H1 (cell line): ENCODE measurements at regions not wholly inside any gene's neighbourhood (a gene's known extent, or its start where the extent isn't known, plus 50 kb on each side); places are given as distances from the start of the nearest gene placed in this dataset.

Experiments used
- CTCF ChIA-PET: fragments of 300-600 bp; sonication (Branson Sonifier 250); formaldehyde crosslinking; loops from one replicate; lab custom pipeline; 2021; ENCODE audit not compliant: partially characterized antibody; lab: Charles Lee
- POLR2A ChIA-PET: fragments of 300-600 bp; sonication (Branson Sonifier 250); formaldehyde crosslinking; loops from one replicate; lab custom pipeline; 2021; ENCODE audit warnings: inconsistent platforms; ENCODE audit not compliant: partially characterized antibody; lab: Charles Lee
- DNase-seq, 2 experiments: peaks; one replicate each; pipeline versions ENCODE4 v3.0.0 to v3.0.0-alpha.2; 2010 to 2022; ENCODE audit warnings: low spot score in 2 of 2, low read depth in 1 of 2, mixed read lengths in 1 of 2
- FAIRE-seq: peaks from 2 replicates; lab custom pipeline; 2011; peaks lifted over from hg19 to GRCh38; lab: Jason Lieb, UNC
- H2AFZ ChIP-seq: 2 replicates; pipeline ENCODE4 v1.8.1; 2012; ENCODE audit warnings: low read length, inconsistent platforms
- H2AK5ac ChIP-seq: 2 replicates; pipeline ENCODE4 v1.6.1; 2013; ENCODE audit warnings: low read depth, low read length
- H2BK120ac ChIP-seq: replicated peaks from 2 replicates; pipeline ENCODE3; 2013; ENCODE audit warnings: low read depth, low read length, inconsistent platforms
- H2BK12ac ChIP-seq: 2 replicates; pipeline ENCODE4 v1.6.1; 2013; ENCODE audit warnings: low read depth, low read length
- H2BK15ac ChIP-seq: 2 replicates; pipeline ENCODE4 v1.6.1; 2013; ENCODE audit warnings: low read length
- H2BK20ac ChIP-seq: 2 replicates; pipeline ENCODE4 v1.6.1; 2013; ENCODE audit warnings: low read length
- H2BK5ac ChIP-seq: 2 replicates; pipeline ENCODE4 v1.6.1; 2013; ENCODE audit warnings: low read depth, low read length
- H3K14ac ChIP-seq: 2 replicates; pipeline ENCODE4 v1.6.1; 2013; ENCODE audit warnings: inconsistent platforms; ENCODE audit not compliant: insufficient read length
- H3K18ac ChIP-seq: 2 replicates; pipeline ENCODE4 v1.6.1; 2013; ENCODE audit warnings: low read length; ENCODE audit errors: extremely low read depth
- H3K23ac ChIP-seq: 2 replicates; pipeline ENCODE4 v1.6.1; 2013; ENCODE audit warnings: inconsistent platforms; ENCODE audit not compliant: insufficient read length
- H3K23me2 ChIP-seq: 2 replicates; pipeline ENCODE4 v1.6.1; 2013; ENCODE audit warnings: low read depth, low read length
- H3K27ac ChIP-seq: 2 replicates; pipeline ENCODE4 v1.6.1; 2011; ENCODE audit warnings: low read depth, low read length, inconsistent platforms
- H3K27me3 ChIP-seq, 4 experiments: replicated peaks in 1 of 4; 1 replicate in 1 of 4; 2 replicates in 3 of 4; pipeline versions ENCODE4 v1.6.1 to v1.8.1; 2011 to 2013; ENCODE audit warnings: low read length in 3 of 4, mild to moderate bottlenecking in 3 of 4, inconsistent platforms in 2 of 4, mixed read lengths in 2 of 4, moderate library complexity in 1 of 4; ENCODE audit not compliant: control insufficient read depth in 3 of 4, insufficient read depth in 3 of 4; ENCODE audit errors: extremely low read depth in 1 of 4
- H3K36me3 ChIP-seq, 4 experiments: 2 replicates each; pipeline versions ENCODE4 v1.6.1 to v1.8.1; 2011 to 2013; ENCODE audit warnings: mild to moderate bottlenecking in 4 of 4, low read length in 3 of 4, moderate library complexity in 2 of 4, control low read depth in 1 of 4, inconsistent platforms in 1 of 4; ENCODE audit not compliant: insufficient read depth in 4 of 4, control insufficient read depth in 2 of 4
- H3K4ac ChIP-seq: replicated peaks from 2 replicates; pipeline ENCODE3; 2013; ENCODE audit warnings: low read length, low read depth, mixed read lengths, inconsistent platforms; ENCODE audit not compliant: insufficient read length
- H3K4me1 ChIP-seq, 4 experiments: replicated peaks in 1 of 4; 1 replicate in 1 of 4; 2 replicates in 3 of 4; pipeline versions ENCODE4 v1.6.1 to v1.8.1; 2011 to 2013; ENCODE audit warnings: low read length in 3 of 4, inconsistent platforms in 2 of 4, mixed read lengths in 1 of 4; ENCODE audit not compliant: insufficient read depth in 4 of 4, control insufficient read depth in 3 of 4
- H3K4me2 ChIP-seq, 2 experiments: 2 replicates each; pipeline versions ENCODE4 v1.6.1 to v1.8.1; 2011 to 2013; ENCODE audit warnings: low read depth in 2 of 2, low read length in 2 of 2, control low read depth in 1 of 2, inconsistent platforms in 1 of 2, mild to moderate bottlenecking in 1 of 2; ENCODE audit not compliant: insufficient read depth in 1 of 2
- H3K4me3 ChIP-seq, 4 experiments: fragments of 200-600, 300-600 bp in 1 of 4; sonication (generic), shearing (Covaris generic), sonication (Bioruptor Twin) in 1 of 4; 2 replicates each; pipeline versions ENCODE4 v1.5.1 to v1.8.1; 2011 to 2016; ENCODE audit warnings: low read length in 4 of 4, low read depth in 3 of 4, control low read depth in 2 of 4, inconsistent platforms in 2 of 4, mild to moderate bottlenecking in 2 of 4, mixed read lengths in 1 of 4, moderate library complexity in 1 of 4; ENCODE audit not compliant: insufficient read depth in 2 of 4; ENCODE audit errors: extremely low read depth in 1 of 4
- H3K56ac ChIP-seq: replicated peaks from 2 replicates; pipeline ENCODE3; 2013; ENCODE audit warnings: low read depth, mild to moderate bottlenecking, mixed read lengths, low read length, inconsistent platforms; ENCODE audit not compliant: insufficient read length
- H3K79me1 ChIP-seq: 2 replicates; pipeline ENCODE4 v1.6.1; 2013; ENCODE audit warnings: low read depth, low read length, control low read depth
- H3K79me2 ChIP-seq, 2 experiments: 2 replicates each; pipeline versions ENCODE4 v1.6.1 to v1.8.1; 2012 to 2013; ENCODE audit warnings: low read length in 2 of 2, mild to moderate bottlenecking in 2 of 2, inconsistent platforms in 1 of 2; ENCODE audit not compliant: insufficient read depth in 2 of 2, control insufficient read depth in 1 of 2
- H3K9ac ChIP-seq, 4 experiments: replicated peaks in 1 of 4; 1 replicate in 1 of 4; 2 replicates in 3 of 4; pipeline versions ENCODE4 v1.6.1 to v1.8.1; 2011 to 2013; ENCODE audit warnings: low read depth in 3 of 4, low read length in 3 of 4, control low read depth in 2 of 4, mild to moderate bottlenecking in 2 of 4, moderate library complexity in 2 of 4, inconsistent platforms in 1 of 4; ENCODE audit errors: extremely low read depth in 1 of 4
- H3K9me3 ChIP-seq, 2 experiments: 2 replicates each; pipeline versions ENCODE4 v1.6.1 to v1.8.1; 2012 to 2013; ENCODE audit warnings: mild to moderate bottlenecking in 2 of 2, moderate library complexity in 2 of 2, control low read depth in 1 of 2, inconsistent platforms in 1 of 2, low read depth in 1 of 2, low read length in 1 of 2, mixed read lengths in 1 of 2; ENCODE audit not compliant: insufficient read depth in 2 of 2
- H4K20me1 ChIP-seq, 2 experiments: replicated peaks in 1 of 2; 2 replicates each; pipeline versions ENCODE3 to v1.8.1; 2011 to 2013; ENCODE audit warnings: inconsistent platforms in 2 of 2, low read length in 2 of 2, mild to moderate bottlenecking in 1 of 2; ENCODE audit not compliant: insufficient read depth in 2 of 2, control insufficient read depth in 1 of 2
- H4K5ac ChIP-seq: 2 replicates; pipeline ENCODE4 v1.6.1; 2013; ENCODE audit warnings: low read length, low read depth, mixed read lengths, inconsistent platforms; ENCODE audit not compliant: insufficient read length
- H4K8ac ChIP-seq: 2 replicates; pipeline ENCODE4 v1.8.0; 2013; ENCODE audit warnings: mild to moderate bottlenecking, moderate library complexity, low read length, inconsistent platforms; ENCODE audit not compliant: insufficient read depth; ENCODE audit errors: extremely low read depth
- H4K91ac ChIP-seq: replicated peaks from 2 replicates; pipeline ENCODE3; 2013; ENCODE audit warnings: low read length, mixed read lengths, inconsistent platforms; ENCODE audit not compliant: insufficient read length
- ASH2L ChIP-seq: fragments of 200-600, 300-600 bp; sonication (generic); IDR thresholded peaks from one replicate; pipeline ENCODE4 v1.7.1; 2017; ENCODE audit warnings: low read length
- CHD1 ChIP-seq: IDR thresholded peaks from 2 replicates; pipeline ENCODE4 v1.6.1; 2012; ENCODE audit warnings: low read depth, low read length, improper control_type of control experiment
- CTBP2 ChIP-seq: IDR thresholded peaks from 2 replicates; pipeline ENCODE4 v1.7.0; 2011; ENCODE audit warnings: borderline replicate concordance, mild to moderate bottlenecking, moderate library complexity, mixed read lengths, low read length; ENCODE audit not compliant: insufficient read depth, insufficient read length
- GTF2F1 ChIP-seq: IDR thresholded peaks from 2 replicates; pipeline ENCODE4 v1.6.1; 2012; ENCODE audit warnings: low read depth, low read length, improper control_type of control experiment, borderline replicate concordance
- HDAC2 ChIP-seq, 2 experiments: fragments of 300-600 bp in 1 of 2; sonication (generic) in 1 of 2; IDR thresholded peaks; 2 replicates each; pipeline ENCODE4 v1.6.1; 2011 to 2012; ENCODE audit warnings: low read depth in 2 of 2, low read length in 2 of 2, mild to moderate bottlenecking in 2 of 2, moderate library complexity in 2 of 2, borderline replicate concordance in 1 of 2, inconsistent platforms in 1 of 2
- NRF1 ChIP-seq: IDR thresholded peaks from 2 replicates; pipeline ENCODE4 v1.6.1; 2011; ENCODE audit warnings: mild to moderate bottlenecking, low read depth, low read length, improper control_type of control experiment
- RNF2 ChIP-seq: fragments of 200-900, 300-1000 bp; sonication (generic); IDR thresholded peaks from 2 replicates; pipeline ENCODE4 v1.7.1; 2016; ENCODE audit warnings: borderline replicate concordance, low read depth, mild to moderate bottlenecking, antibody characterized with exemption, low read length; ENCODE audit not compliant: poor library complexity, severe bottlenecking; ENCODE audit errors: missing control alignments
- TBP ChIP-seq: IDR thresholded peaks from 2 replicates; pipeline ENCODE4 v1.6.1; 2011; ENCODE audit warnings: low read depth, low read length, improper control_type of control experiment
- WGBS, 2 experiments: shearing (Covaris generic) in 1 of 2; methylation state at CpG; one replicate each; pipeline versions ENCODE4 v1.1.6 to v1.1.7; 2013 to 2015; ENCODE audit warnings: low lambda C conversion rate in 2 of 2, mixed read lengths in 2 of 2, inconsistent platforms in 1 of 2, low coverage in 1 of 2, missing lambda C conversion rate in 1 of 2; ENCODE audit not compliant: insufficient replicate concordance in 2 of 2, insufficient coverage in 1 of 2, insufficient read length in 1 of 2; ENCODE audit errors: extremely low coverage in 1 of 2, missing lambda C conversion rate in 1 of 2; 5-methylcytosine and 5-hydroxymethylcytosine counted together

DNA sequence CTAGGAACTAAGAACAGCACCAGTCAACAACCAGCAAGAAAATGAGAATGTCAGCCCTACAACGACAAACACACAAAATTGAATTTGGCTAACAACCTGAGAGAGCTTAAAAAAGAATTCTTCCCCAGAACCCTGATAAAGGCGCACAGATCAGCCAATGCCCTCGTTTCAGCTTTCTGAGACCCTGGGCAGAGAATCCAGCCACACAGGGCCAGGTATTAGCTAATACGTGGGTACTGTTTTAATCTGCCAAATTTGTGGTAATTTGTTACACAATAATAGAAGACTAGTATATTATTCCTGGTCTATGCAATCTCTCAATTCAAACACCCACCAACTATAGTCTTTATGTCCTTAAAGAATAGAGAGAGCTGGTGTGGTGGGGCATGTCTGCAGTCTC lies 291.6 kb upstream of the GADL1 start:
- H4K91ac ChIP-seq: no peak overlapping the region
- H3K9me3 ChIP-seq: no peaks in the 10 kb centered on the region
- H3K4me3 ChIP-seq: no peak overlapping the region
- no peak overlapping the region for H2BK5ac ChIP-seq
- H2AFZ ChIP-seq: no peak overlapping the region
- POLR2A ChIA-PET: no interaction called here
- H2BK20ac ChIP-seq: no peak overlapping the region
- no peaks in the 10 kb centered on the region for H3K27me3 ChIP-seq
- no peak overlapping the region for H3K23ac ChIP-seq
- no peak overlapping the region for H3K14ac ChIP-seq
- H3K23me2 ChIP-seq: no peaks in the 10 kb centered on the region
- no peak overlapping the region for H4K8ac ChIP-seq
- TF ChIP-seq CTBP2: no peak
- TF ChIP-seq TBP: no peak
- TF ChIP-seq ASH2L: no peak
- TF ChIP-seq HDAC2 (IDR thresholded peaks at IDR 0.05; ENCODE audit: borderline replicate concordance in 1 of 2, low read depth in 2 of 2, low read length in 2 of 2): no peak
- no peak for TF ChIP-seq RNF2
- TF ChIP-seq CHD1: no peak
- TF ChIP-seq GTF2F1: no peak
- no peak for TF ChIP-seq NRF1
- CTCF ChIA-PET: no interaction called here
- no peaks in the 10 kb centered on the region; a peak in 2 of 7 replicates for H3K4me1 ChIP-seq
- no peak overlapping the region for H3K27ac ChIP-seq
- no peak overlapping the region for H2AK5ac ChIP-seq
- no peak overlapping the region for H3K4me2 ChIP-seq
- no peak overlapping the region for H3K9ac ChIP-seq
- no peaks in the 10 kb centered on the region for H3K79me2 ChIP-seq
- no peak for FAIRE-seq
- no peaks in the 10 kb centered on the region for H3K79me1 ChIP-seq
- no peak overlapping the region for H3K4ac ChIP-seq
- no peak overlapping the region for H3K56ac ChIP-seq
- no peak for DNase-seq
- H2BK12ac ChIP-seq: no peak overlapping the region
- H3K18ac ChIP-seq: no peak overlapping the region
- H2BK15ac ChIP-seq: no peak overlapping the region
- 96% methylated on average over 4 of the region's 4 CpGs; no CpG with 5 or more reads in 1 of the 2 experiments for WGBS, 2 experiments
- no peak overlapping the region for H2BK120ac ChIP-seq
- H4K20me1 ChIP-seq: no peaks in the 10 kb centered on the region
- no peaks in the 10 kb centered on the region for H3K36me3 ChIP-seq
- H4K5ac ChIP-seq: no peak overlapping the region
